Suppressor macrophage treated with lipopolysaccharide for 1 hour (primary cell): ENCODE measurements at regions not wholly inside any gene's neighbourhood (a gene's known extent, or its start where the extent isn't known, plus 50 kb on each side); places are given as distances from the start of the nearest gene placed in this dataset.
"Not testable (repeated sequence)": the region's sequence is repeated elsewhere in the genome, so short reads cannot be mapped to it uniquely, and the experiment has no call there.

ENCODE experiments used
- DNase-seq, 3 donors: peaks; one replicate each; pipeline ENCODE4 v3.0.0-alpha.2; 2020 to 2022

GRCh38 chr9:107592424-107592823, 102.9 kb upstream of the KLF4 start:
- no peak for DNase-seq

- DNase-seq: no peak
Measured at GRCh38 chr9:107591781-107592180, 102.2 kb upstream of the KLF4 start.

DNA sequence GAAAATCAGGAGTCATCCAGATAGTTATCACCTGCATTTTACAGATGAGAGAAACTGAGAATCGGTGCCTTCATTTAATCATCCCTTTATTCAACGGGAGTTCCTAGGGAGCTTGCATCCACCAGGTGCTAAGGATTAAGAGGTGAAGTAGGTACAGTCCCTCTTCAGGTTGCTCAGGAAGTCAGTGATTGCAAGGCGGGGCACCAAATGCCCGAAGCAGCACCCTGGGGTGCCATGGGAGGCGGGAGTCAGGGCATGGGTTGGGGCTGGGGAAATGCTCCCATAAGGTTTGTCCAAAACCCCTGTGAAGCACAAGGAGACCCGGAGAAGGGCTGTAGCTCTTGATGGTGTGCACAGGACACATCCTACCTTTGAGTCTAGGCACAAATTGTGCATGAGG, 98.8 kb upstream of the KLF4 start:
- no peak for DNase-seq

DNA sequence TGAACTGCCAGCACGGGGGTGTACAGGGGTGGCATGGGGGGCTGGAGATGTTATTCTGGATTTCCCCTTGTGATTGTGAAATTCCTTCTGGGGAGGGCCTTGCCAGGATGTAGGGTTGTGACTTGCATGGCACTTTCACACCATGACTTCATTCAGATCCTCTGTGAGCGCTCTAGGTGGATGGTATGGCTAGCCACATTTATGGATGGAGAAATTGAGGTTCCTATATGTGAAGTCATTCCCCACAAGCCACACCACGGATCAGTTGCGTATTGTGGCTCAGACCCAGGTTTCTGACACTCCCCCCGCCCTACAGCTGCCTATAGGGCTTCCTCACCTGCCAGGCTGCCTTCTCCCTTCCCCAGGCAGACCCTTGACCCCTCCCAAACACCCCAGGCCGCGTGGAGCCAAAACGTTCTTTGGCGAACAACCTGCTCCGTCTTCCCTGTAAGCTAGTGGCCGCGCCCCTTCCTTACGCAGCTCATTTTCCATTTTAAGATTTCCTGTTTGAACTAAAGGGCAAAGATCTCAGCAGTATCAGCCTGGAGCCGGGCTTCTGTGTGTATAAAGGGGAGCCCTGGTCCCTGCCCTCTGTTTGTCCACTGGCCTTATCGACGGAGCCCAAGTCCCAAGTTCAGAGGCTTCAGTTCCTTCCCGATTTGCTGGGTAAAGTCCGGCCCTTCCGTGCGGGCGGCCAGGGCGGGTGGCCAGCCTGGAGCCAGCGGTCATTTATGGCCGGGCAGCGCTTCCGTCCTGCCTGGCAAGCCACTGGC, 97.8 kb upstream of the KLF4 start:
- peak; percentile 43 to 53 (median 51) for DNase-seq

- peak in 2 of 3 donors; percentile 18 for DNase-seq
Measured at GRCh38 chr9:107586493-107586892, 96.9 kb upstream of the KLF4 start.

DNA sequence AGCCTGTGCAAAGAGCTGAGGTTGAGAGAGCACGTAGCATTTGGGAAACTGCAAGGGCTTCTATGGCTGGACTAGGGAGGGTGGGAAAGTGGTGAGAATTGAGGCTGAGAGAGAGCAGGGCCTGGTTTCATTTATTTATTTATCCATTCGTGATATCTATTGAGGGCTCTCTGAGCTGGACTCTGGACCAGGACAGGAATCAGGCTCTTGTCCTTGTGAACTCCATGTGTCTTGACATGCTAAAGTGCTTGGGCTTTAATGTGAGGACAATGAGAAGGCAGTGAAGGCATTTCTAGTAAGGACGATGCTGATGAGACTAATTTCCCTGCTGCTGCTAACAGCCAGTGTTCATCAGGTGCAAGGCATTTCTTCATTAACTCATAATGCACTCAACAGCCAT, 95.9 kb upstream of the KLF4 start:
- DNase-seq: no peak

- peak; percentile 24 to 42 (median 30) for DNase-seq
Measured at GRCh38 chr9:107584944-107585343, 95.4 kb upstream of the KLF4 start.

DNA sequence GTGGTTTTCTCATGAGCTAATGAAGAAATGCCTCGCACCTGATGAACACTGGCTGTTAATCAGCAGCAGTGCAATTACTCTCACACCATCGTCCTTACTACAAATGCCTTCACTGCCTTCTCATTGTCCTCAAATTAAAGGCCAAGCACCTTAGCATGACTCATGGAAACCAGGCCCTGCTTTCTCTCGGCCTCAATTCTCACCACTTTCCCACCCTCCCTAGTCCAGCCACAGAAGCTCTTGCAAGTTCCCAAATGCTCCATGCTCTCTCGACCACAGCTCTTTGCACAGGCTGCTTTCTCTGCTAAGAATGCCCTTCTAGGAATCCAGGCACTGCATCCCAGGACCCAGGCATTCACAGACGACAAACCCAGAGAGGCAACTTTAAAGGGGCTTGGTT, 94.6 kb upstream of the KLF4 start:
- DNase-seq: no peak

DNA sequence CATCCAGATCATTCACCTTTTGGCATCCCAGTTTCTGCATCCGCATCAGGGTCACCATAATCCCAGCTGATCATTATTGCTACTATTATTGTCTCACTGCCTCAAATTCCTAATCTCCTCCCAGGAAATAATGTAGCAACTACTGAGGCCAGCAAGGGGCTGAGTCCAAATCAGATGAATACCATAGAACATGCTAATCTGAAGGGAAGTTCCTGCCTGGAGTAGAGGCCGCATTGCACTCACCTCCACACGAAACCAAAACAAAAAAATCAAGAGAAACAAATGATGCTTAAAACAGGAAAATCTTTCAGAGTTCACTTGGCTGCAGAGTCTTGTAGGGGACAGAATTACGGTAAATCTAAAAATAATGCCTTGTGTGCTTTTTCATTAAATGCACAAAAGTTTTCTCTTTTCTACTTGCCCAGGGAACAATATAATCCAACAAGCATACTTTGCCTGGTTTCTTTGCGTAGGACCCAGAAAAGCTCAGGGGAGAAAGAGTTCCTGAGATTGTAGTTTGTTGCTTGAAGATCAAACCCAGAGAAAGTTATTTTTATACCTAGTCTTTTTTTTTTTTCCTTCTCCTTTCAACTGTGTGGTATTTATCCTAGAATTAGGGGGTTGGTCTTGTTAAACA, 87.7 kb upstream of the KLF4 start:
- no peak for DNase-seq

GRCh38 chr9:107571148-107571547, 81.6 kb upstream of the KLF4 start:
- DNase-seq: peak in 1 of 3 donors; percentile 5

GRCh38 chr9:107569174-107569573, 79.6 kb upstream of the KLF4 start:
- DNase-seq: peak in 2 of 3 donors; percentile 24 to 27

DNA sequence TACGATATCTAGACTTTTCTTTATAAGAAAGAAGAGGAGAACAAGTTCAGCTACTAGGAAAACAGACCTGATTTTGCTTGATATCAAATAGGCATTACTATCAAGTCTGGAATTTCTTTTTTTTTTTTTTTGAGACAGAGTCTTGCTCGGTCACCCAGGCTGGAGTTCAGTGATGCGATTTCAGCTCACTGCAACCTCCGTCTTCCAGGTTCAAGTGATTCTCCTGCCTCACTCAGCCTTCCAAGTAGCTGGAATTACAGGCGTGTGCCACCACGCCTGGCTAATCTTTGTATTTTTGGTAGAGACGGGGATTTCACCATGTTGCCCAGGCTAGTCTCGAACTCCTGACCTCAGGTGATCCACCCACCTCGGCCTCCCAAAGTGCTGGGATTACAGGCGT, 78.8 kb upstream of the KLF4 start:
- DNase-seq: not testable (repeated sequence)

DNA sequence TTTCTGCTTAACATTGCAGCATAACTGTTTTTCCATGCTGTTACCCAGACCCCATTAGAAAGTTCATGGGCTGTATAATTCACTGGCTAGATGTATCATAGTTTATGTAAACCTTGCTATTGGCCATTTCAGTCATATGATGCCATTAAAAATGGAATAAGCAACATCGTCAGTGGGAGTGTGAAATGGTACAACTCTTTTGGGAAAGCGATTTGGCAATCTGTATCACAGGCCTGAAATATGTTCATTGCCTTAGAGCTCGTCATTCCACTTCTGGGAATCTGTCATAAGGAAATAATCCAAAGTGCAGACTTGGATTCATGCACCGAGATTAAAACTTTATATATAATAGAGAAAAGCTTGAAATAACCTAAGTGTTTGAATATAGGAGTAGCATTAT, 77.9 kb upstream of the KLF4 start:
- DNase-seq: no peak

GRCh38 chr9:107566611-107567061, 77.1 kb upstream of the KLF4 start:
- no peak for DNase-seq

- DNase-seq: peak in 1 of 3 donors; percentile 18
Measured at GRCh38 chr9:107562798-107563197, 73.2 kb upstream of the KLF4 start.

DNA sequence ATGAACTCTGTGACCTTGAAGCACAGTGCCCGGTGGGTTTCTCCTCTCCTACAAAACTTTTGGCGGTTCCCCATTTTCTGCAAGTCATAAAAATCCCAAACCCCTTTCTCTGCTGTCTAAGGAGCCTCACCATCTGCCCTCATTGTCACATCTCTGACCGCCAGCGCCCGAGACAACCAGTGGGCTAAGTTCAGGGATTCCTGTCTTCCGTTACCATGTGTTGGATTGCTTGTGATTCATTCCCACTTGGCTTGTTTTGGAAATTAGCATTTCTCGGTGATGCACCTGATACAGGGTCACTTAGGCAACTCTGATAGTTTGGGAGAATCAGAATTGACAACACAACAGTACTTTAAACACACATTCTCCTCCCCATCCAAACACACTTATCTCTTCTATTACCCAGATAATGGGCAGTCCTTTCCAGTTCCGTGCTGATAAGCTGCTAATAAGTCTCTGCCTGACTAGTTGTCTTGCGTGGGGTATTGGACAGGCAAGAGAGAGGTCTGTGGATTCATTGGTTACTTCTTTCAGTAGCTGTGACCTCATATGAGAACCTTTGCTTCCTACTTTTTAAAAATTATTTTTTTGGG, 70.0 kb upstream of the KLF4 start:
- DNase-seq: no peak

GRCh38 chr9:107557236-107557990, 67.8 kb upstream of the KLF4 start:
- DNase-seq: no peak

GRCh38 chr9:107554636-107555035, 65.1 kb upstream of the KLF4 start:
- no peak for DNase-seq

GRCh38 chr9:107548298-107549142, 59.0 kb upstream of the KLF4 start:
- DNase-seq: peak; percentile 83 to 97 (median 96)

GRCh38 chr9:107547772-107548297, 58.3 kb upstream of the KLF4 start:
- DNase-seq: no peak

DNA sequence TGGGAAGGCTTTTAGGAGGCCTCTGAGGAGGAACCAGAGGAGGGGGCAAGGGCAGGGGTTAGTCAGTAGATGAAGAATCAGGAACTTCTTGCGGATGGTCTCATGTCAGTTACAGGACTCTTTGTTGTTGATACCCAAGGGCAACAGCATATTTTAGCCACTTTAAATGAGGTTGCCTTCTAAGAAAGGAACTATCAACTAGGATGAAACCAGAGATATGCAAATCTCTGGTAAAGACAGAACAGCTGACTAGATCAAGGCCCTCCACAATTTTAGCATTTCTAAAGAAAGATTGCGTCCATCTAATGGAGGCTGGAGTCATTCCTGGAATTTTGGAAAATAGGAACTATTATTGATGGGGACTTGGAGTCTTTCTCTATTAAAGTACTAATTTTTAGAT, 57.7 kb upstream of the KLF4 start:
- DNase-seq: peak in 1 of 3 donors; percentile 24

DNA sequence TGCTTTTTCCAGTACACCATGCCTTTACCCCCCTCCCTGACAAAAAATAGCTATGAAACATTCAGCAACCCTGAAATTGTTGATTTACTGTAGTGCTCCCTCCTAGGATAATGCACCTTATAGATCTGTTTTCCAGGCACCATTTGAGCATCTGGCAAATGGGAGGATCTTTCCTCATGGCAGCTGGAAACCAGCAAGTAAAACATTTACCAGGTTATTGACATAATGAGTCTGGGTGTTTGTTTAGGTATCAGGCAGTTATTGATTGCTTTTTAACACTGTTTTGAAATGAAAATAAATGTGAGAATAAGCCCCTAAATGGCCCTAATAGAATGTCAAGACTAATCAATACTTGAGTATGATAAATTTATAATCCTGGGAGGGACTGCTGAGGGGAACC, 57.3 kb upstream of the KLF4 start:
- DNase-seq: no peak
